Heart left ventricle (tissue), 16 donors: ENCODE measurements at regions not wholly inside any gene's neighbourhood (a gene's known extent, or its start where the extent isn't known, plus 50 kb on each side); places are given as distances from the start of the nearest gene placed in this dataset.
"Not testable (repeated sequence)": the region's sequence is repeated elsewhere in the genome, so short reads cannot be mapped to it uniquely, and the experiment has no call there.

Experiments used
- ATAC-seq, 4 donors: fragments of 200-7000 bp; cut with Tn5 transposase; one replicate each; pipeline ENCODE4 v1.9.1; 2020 to 2022; ENCODE audit warnings: moderate library complexity in 4 of 4, mild to moderate bottlenecking in 3 of 4, moderate number of reproducible peaks in 1 of 4
- DNase-seq, 5 donors: peaks; one replicate each; pipeline ENCODE4 v3.0.0-alpha.2; 2020
- H3K27ac ChIP-seq, 12 donors: fragments of 200-600 bp; sonication (generic) in 4 of 12; one replicate each; pipeline versions ENCODE4 v1.5.0 to v1.8.0; 2016 to 2022; ENCODE audit warnings: mild to moderate bottlenecking in 2 of 12
- H3K27me3 ChIP-seq, 9 donors: fragments of 200-600 bp; sonication (generic) in 2 of 9; one replicate each; pipeline versions ENCODE4 v1.5.1 to v1.8.0; 2016 to 2022; ENCODE audit warnings: mild to moderate bottlenecking in 3 of 9
- H3K36me3 ChIP-seq, 9 donors: fragments of 200-600 bp; sonication (generic) in 2 of 9; one replicate each; pipeline versions ENCODE4 v1.5.0 to v1.8.0; 2018 to 2022; ENCODE audit warnings: mild to moderate bottlenecking in 2 of 9
- H3K4me1 ChIP-seq, 12 donors: fragments of 200-600 bp; sonication (generic) in 4 of 12; one replicate each; pipeline versions ENCODE4 v1.5.0 to v1.8.0; 2016 to 2022; ENCODE audit warnings: mild to moderate bottlenecking in 3 of 12
- H3K4me3 ChIP-seq, 12 donors: fragments of 200-600 bp; sonication (generic) in 4 of 12; one replicate each; pipeline versions ENCODE4 v1.5.0 to v1.8.0; 2017 to 2022; ENCODE audit warnings: mild to moderate bottlenecking in 9 of 12, moderate library complexity in 4 of 12
- H3K9me3 ChIP-seq, 12 donors: fragments of 200-600 bp; sonication (generic) in 4 of 12; one replicate each; pipeline versions ENCODE4 v1.5.0 to v1.8.0; 2016 to 2022; ENCODE audit warnings: mild to moderate bottlenecking in 1 of 12
- CTCF ChIP-seq, 12 donors: fragments of 200-600 bp; sonication (generic) in 4 of 12; IDR thresholded peaks; one replicate each; pipeline versions ENCODE4 v1.5.0 to v1.8.0; 2018 to 2022; ENCODE audit warnings: antibody characterized with exemption in 12 of 12, mild to moderate bottlenecking in 5 of 12
- POLR2A ChIP-seq, 2 donors: fragments of 450-650 bp; IDR thresholded peaks; one replicate each; pipeline ENCODE4 v1.6.1; 2017; ENCODE audit warnings: antibody characterized with exemption in 2 of 2, mild to moderate bottlenecking in 2 of 2, moderate library complexity in 2 of 2
- WGBS, 4 donors: extraction: QIAGEN DNeasy Blood & Tissue Kit in 2 of 4; methylation state at CpG; one replicate each; pipeline versions ENCODE4 v1.1.5 to v1.1.7; 2013 to 2018; 5-methylcytosine and 5-hydroxymethylcytosine counted together
- intact Hi-C, 10 donors: fragments of 100-400 bp; cut with DNase I; formaldehyde crosslinking; loops; one replicate each; pipeline versions ENCODE4 v1.11.1 to v1.14.2; 2022
- donor health status: ischemic (EF 13 %, LVEDD 7.1; RV severe dilation, severe dysfunction).
- donor health status: healthy with polysubstance abuse.
- donor health status: DM: no; HTN: yes; CAD: no.
- donor health status: DM: no; HTN: no; CAD: no.
- donor health status: ischemic (EF 25% LVEDD 6.9; RV normal size, moderate dysfunction).
- donor health status: ischemic (EF 25% LVEDD 5.7; RV mildly dilated, moderate dysfunction).
- donor health status: healthy.
- donor health status: DM: yes; HTN: yes; CAD: no.
- donor health status: ischemic (EF 35%, LVEDD 5.7; RV mildly dilated, moderate dysfunction).
- donor health status: nonischemic (EF 11% LVEDD 7.7; RV severe dilation, severe dysfunction).
- donor health status: DM: yes; HTN: yes; CAD: no.
- donor health status: PGD.
- donor health status: ischemic (EF 29% LVEDD 5.4; RV normal size, mild dysfunction).
- donor health status: nonischemic (EF 23%, LVEDD 6.1; RV moderate dilation, normal function).

- TF ChIP-seq POLR2A (IDR thresholded peaks at IDR 0.05), result no peak
- no peak for TF ChIP-seq CTCF (IDR thresholded peaks at IDR 0.05)
- H3K36me3 ChIP-seq, result no peaks in the 10 kb centered on the region
- no peaks in the 10 kb centered on the region for H3K27me3 ChIP-seq
- no peaks in the 10 kb centered on the region for H3K4me1 ChIP-seq
- 61 to 72% (median 64%) methylated on average over 1 of the region's 1 CpG for WGBS, 4 donors
- H3K9me3 ChIP-seq, result no peaks in the 10 kb centered on the region
- DNase-seq (no peak), ATAC-seq (no peak)
- intact Hi-C loops, result no loop called here
- H3K4me3 ChIP-seq, result no peak overlapping the region
- no peak overlapping the region for H3K27ac ChIP-seq
Measured at GRCh38 chr16:65375651-65376050, 253.8 kb upstream of the CDH11 start.

- 50 to 57% (median 55%) methylated on average over 3 of the region's 3 CpGs for WGBS, 4 donors
- H3K36me3 ChIP-seq, result no peaks in the 10 kb centered on the region
- H3K27me3 ChIP-seq, result no peaks in the 10 kb centered on the region
- H3K9me3 ChIP-seq, result no peaks in the 10 kb centered on the region
- H3K27ac ChIP-seq, result no peak overlapping the region
- intact Hi-C loops, result no loop called here
- no peak overlapping the region for H3K4me3 ChIP-seq
- ATAC-seq (no peak), DNase-seq (no peak)
- TF ChIP-seq CTCF (IDR thresholded peaks at IDR 0.05), result no peak
- no peak for TF ChIP-seq POLR2A (IDR thresholded peaks at IDR 0.05)
- H3K4me1 ChIP-seq, result no peaks in the 10 kb centered on the region
Measured at GRCh38 chr16:65373097-65373496, 251.2 kb upstream of the CDH11 start.

- ATAC-seq (no peak), DNase-seq (no peak)
- Histone ChIP-seq H3K4me3 (no peak overlapping the region), H3K27me3 (no peaks in the 10 kb centered on the region), H3K36me3 (no peaks in the 10 kb centered on the region), H3K4me1 (no peaks in the 10 kb centered on the region), H3K27ac (no peak overlapping the region), H3K9me3 (no peaks in the 10 kb centered on the region)
- intact Hi-C loops, result no loop called here
- TF ChIP-seq CTCF (IDR thresholded peaks at IDR 0.05), result no peak
- no peak for TF ChIP-seq POLR2A (IDR thresholded peaks at IDR 0.05)
Measured at GRCh38 chr16:65372171-65372570, 250.3 kb upstream of the CDH11 start.

GRCh38 chr16:65365732-65366715, 244.2 kb upstream of the CDH11 start:
- WGBS, 4 donors, result 74 to 83% (median 79%) methylated on average over 9 of the region's 9 CpGs
- no peak for DNase-seq
- H3K27ac ChIP-seq, result no peak overlapping the region
- H3K9me3 ChIP-seq, result no peaks in the 10 kb centered on the region
- H3K4me1 ChIP-seq, result no peaks in the 10 kb centered on the region
- no peak for ATAC-seq
- no peaks in the 10 kb centered on the region for H3K36me3 ChIP-seq
- TF ChIP-seq POLR2A (IDR thresholded peaks at IDR 0.05) (no peak), CTCF (IDR thresholded peaks at IDR 0.05) (no peak)
- no peak overlapping the region for H3K4me3 ChIP-seq
- intact Hi-C loops, result no loop called here
- no peaks in the 10 kb centered on the region for H3K27me3 ChIP-seq

GRCh38 chr16:65356721-65357120, 234.9 kb upstream of the CDH11 start:
- H3K27ac ChIP-seq, ATAC-seq, DNase-seq, H3K4me1 ChIP-seq, H3K4me3 ChIP-seq, H3K27me3 ChIP-seq, H3K36me3 ChIP-seq, intact Hi-C loops: not testable (repeated sequence)
- 94 to 95% (median 95%) methylated on average over 12 to 14 of the region's 14 CpGs for WGBS, 4 donors
- peaks cover 0 to 11% (median 0%) of the 10 kb centered on the region in 12 donors for H3K9me3 ChIP-seq
